H9 (cell line): ENCODE measurements at regions not wholly inside any gene's neighbourhood (a gene's known extent, or its start where the extent isn't known, plus 50 kb on each side); places are given as distances from the start of the nearest gene placed in this dataset.
A peak's percentile ranks its signal among the peaks of the same experiment; 100 is the strongest.

Experiments
- DNase-seq: peaks from one replicate; pipeline ENCODE4 v3.0.0-alpha.2; 2017
- H2AFZ ChIP-seq: one replicate; pipeline ENCODE4 v1.6.1; 2013; ENCODE audit warnings: mild to moderate bottlenecking, low read length, control low read depth, moderate library complexity
- H2AK5ac ChIP-seq: 2 replicates; pipeline ENCODE4 v1.6.1; 2013; ENCODE audit warnings: low read length, control low read depth, mixed read lengths; ENCODE audit not compliant: insufficient read length
- H2BK120ac ChIP-seq: one replicate; pipeline ENCODE4 v1.6.1; 2013; ENCODE audit warnings: low read depth, mild to moderate bottlenecking, low read length, control low read depth, inconsistent platforms; ENCODE audit not compliant: poor library complexity, severe bottlenecking
- H2BK12ac ChIP-seq: 2 replicates; pipeline ENCODE4 v1.6.1; 2013; ENCODE audit warnings: low read length, control low read depth, mixed read lengths, low read depth; ENCODE audit not compliant: insufficient read length
- H2BK15ac ChIP-seq: 2 replicates; pipeline ENCODE4 v1.6.1; 2013; ENCODE audit warnings: low read depth, low read length, control low read depth
- H2BK20ac ChIP-seq: one replicate; pipeline ENCODE4 v1.6.1; 2013; ENCODE audit warnings: low read depth, mild to moderate bottlenecking, low read length, control low read depth, inconsistent platforms; ENCODE audit not compliant: poor library complexity, severe bottlenecking
- H2BK5ac ChIP-seq: 2 replicates; pipeline ENCODE4 v1.6.1; 2013; ENCODE audit warnings: low read length, control low read depth, mixed read lengths; ENCODE audit not compliant: insufficient read length
- H3K14ac ChIP-seq: 2 replicates; pipeline ENCODE4 v1.6.1; 2013; ENCODE audit warnings: low read length, control low read depth; ENCODE audit not compliant: insufficient read depth
- H3K18ac ChIP-seq: 2 replicates; pipeline ENCODE4 v1.6.1; 2013; ENCODE audit warnings: low read depth, mild to moderate bottlenecking, mixed read lengths, low read length, control low read depth; ENCODE audit not compliant: insufficient read length
- H3K23ac ChIP-seq: 2 replicates; pipeline ENCODE4 v1.6.1; 2013; ENCODE audit warnings: low read length, control low read depth, mixed read lengths, low read depth; ENCODE audit not compliant: insufficient read length
- H3K23me2 ChIP-seq: 2 replicates; pipeline ENCODE4 v1.6.1; 2013; ENCODE audit warnings: low read depth, mild to moderate bottlenecking, mixed read lengths, low read length, control low read depth; ENCODE audit not compliant: insufficient read length, poor library complexity, severe bottlenecking
- H3K27ac ChIP-seq: 2 replicates; pipeline ENCODE4 v1.5.1; 2013; ENCODE audit warnings: low read length, control low read depth, mixed read lengths, low read depth; ENCODE audit not compliant: insufficient read length
- H3K27me3 ChIP-seq: 2 replicates; pipeline ENCODE4 v1.6.1; 2013; ENCODE audit warnings: low read length, control low read depth, inconsistent platforms; ENCODE audit not compliant: insufficient read depth
- H3K4ac ChIP-seq: 2 replicates; pipeline ENCODE4 v1.6.1; 2013; ENCODE audit warnings: low read depth, mild to moderate bottlenecking, control low read depth, inconsistent platforms, low read length, moderate library complexity
- H3K4me1 ChIP-seq: 2 replicates; pipeline ENCODE4 v1.6.1; 2013; ENCODE audit warnings: low read length, control low read depth, inconsistent platforms; ENCODE audit not compliant: insufficient read depth
- H3K4me2 ChIP-seq: 2 replicates; pipeline ENCODE4 v1.6.1; 2013; ENCODE audit warnings: low read length, control low read depth, mixed read lengths; ENCODE audit not compliant: insufficient read length, insufficient read depth
- H3K56ac ChIP-seq: 2 replicates; pipeline ENCODE4 v1.6.1; 2013; ENCODE audit warnings: low read depth, mild to moderate bottlenecking, mixed read lengths, low read length, control low read depth; ENCODE audit not compliant: insufficient read length
- H3K79me1 ChIP-seq: 2 replicates; pipeline ENCODE4 v1.6.1; 2013; ENCODE audit warnings: low read depth, mild to moderate bottlenecking, moderate library complexity, low read length, control low read depth, inconsistent platforms; ENCODE audit not compliant: insufficient read depth, poor library complexity, severe bottlenecking
- H3K79me2 ChIP-seq: 2 replicates; pipeline ENCODE4 v1.6.1; 2013; ENCODE audit warnings: low read length, control low read depth, inconsistent platforms; ENCODE audit not compliant: insufficient read depth
- H3K9ac ChIP-seq: 2 replicates; pipeline ENCODE4 v1.6.1; 2013; ENCODE audit warnings: low read length, control low read depth, mixed read lengths; ENCODE audit not compliant: insufficient read length; ENCODE audit errors: extremely low read depth
- H3K9me3 ChIP-seq: one replicate; pipeline ENCODE4 v1.6.1; 2013; ENCODE audit warnings: low read depth, low read length, inconsistent platforms; ENCODE audit not compliant: control insufficient read depth
- H3T11ph ChIP-seq: one replicate; pipeline ENCODE4 v1.6.1; 2013; ENCODE audit warnings: mild to moderate bottlenecking, low read length, control low read depth, inconsistent platforms
- H4K20me1 ChIP-seq: one replicate; pipeline ENCODE4 v1.6.1; 2013; ENCODE audit not compliant: control insufficient read depth, insufficient read length, insufficient read depth
- H4K5ac ChIP-seq: 2 replicates; pipeline ENCODE4 v1.6.1; 2013; ENCODE audit warnings: low read depth, mild to moderate bottlenecking, mixed read lengths, low read length, control low read depth; ENCODE audit not compliant: insufficient read length
- H4K8ac ChIP-seq: replicated peaks from 2 replicates; pipeline ENCODE4 v1.6.1; 2013; ENCODE audit warnings: low read length, control low read depth, mixed read lengths, low read depth; ENCODE audit not compliant: insufficient read length
- H4K91ac ChIP-seq: 2 replicates; pipeline ENCODE4 v1.6.1; 2013; ENCODE audit warnings: low read depth, mild to moderate bottlenecking, moderate library complexity, mixed read lengths, low read length, control low read depth; ENCODE audit not compliant: insufficient read length
- H3K27ac Mint-ChIP-seq, 3 experiments: 2 replicates in 2 of 3; 3 replicates in 1 of 3; pipeline ENCODE4 v1.8.0; 2020 to 2021; ENCODE audit warnings: mixed read lengths in 3 of 3, mild to moderate bottlenecking in 1 of 3, moderate library complexity in 1 of 3
- H3K27me3 Mint-ChIP-seq: 2 replicates; pipeline ENCODE4 v1.8.0; 2021; ENCODE audit warnings: low read depth, mild to moderate bottlenecking, moderate library complexity, mixed read lengths
- H3K36me3 Mint-ChIP-seq, 3 experiments: 2 replicates in 2 of 3; 3 replicates in 1 of 3; pipeline ENCODE4 v1.8.0; 2020 to 2021; ENCODE audit warnings: low read depth in 3 of 3, mixed read lengths in 3 of 3; ENCODE audit not compliant: insufficient read depth in 1 of 3
- H3K4me1 Mint-ChIP-seq, 2 experiments: 2 replicates each; pipeline ENCODE4 v1.8.0; 2020; ENCODE audit warnings: mixed read lengths in 2 of 2
- H3K4me3 Mint-ChIP-seq, 2 experiments: 2 replicates in 1 of 2; 3 replicates in 1 of 2; pipeline ENCODE4 v1.8.0; 2020 to 2021; ENCODE audit warnings: mild to moderate bottlenecking in 2 of 2, mixed read lengths in 2 of 2, moderate library complexity in 1 of 2
- H3K9me3 Mint-ChIP-seq, 2 experiments: 2 replicates in 1 of 2; 3 replicates in 1 of 2; pipeline ENCODE4 v1.8.0; 2020; ENCODE audit warnings: mild to moderate bottlenecking in 2 of 2, mixed read lengths in 2 of 2, moderate library complexity in 1 of 2
- WGBS: extraction: QIAGEN DNeasy Blood & Tissue Kit; methylation state at CpG from one replicate; pipeline ENCODE4 v1.1.7; 2013; ENCODE audit warnings: missing lambda C conversion rate, low lambda C conversion rate, mixed read lengths; ENCODE audit not compliant: insufficient read length; ENCODE audit errors: extremely low coverage; 5-methylcytosine and 5-hydroxymethylcytosine counted together
- TF ChIP-seq, protein P1 (sequence below): fragments of 200-600 bp; sonication (generic); conservative IDR thresholded peaks from 3 replicates; pipeline ENCODE4 v1.8.0; 2021; ENCODE audit warnings: antibody characterized with exemption, mild to moderate bottlenecking

DNA sequence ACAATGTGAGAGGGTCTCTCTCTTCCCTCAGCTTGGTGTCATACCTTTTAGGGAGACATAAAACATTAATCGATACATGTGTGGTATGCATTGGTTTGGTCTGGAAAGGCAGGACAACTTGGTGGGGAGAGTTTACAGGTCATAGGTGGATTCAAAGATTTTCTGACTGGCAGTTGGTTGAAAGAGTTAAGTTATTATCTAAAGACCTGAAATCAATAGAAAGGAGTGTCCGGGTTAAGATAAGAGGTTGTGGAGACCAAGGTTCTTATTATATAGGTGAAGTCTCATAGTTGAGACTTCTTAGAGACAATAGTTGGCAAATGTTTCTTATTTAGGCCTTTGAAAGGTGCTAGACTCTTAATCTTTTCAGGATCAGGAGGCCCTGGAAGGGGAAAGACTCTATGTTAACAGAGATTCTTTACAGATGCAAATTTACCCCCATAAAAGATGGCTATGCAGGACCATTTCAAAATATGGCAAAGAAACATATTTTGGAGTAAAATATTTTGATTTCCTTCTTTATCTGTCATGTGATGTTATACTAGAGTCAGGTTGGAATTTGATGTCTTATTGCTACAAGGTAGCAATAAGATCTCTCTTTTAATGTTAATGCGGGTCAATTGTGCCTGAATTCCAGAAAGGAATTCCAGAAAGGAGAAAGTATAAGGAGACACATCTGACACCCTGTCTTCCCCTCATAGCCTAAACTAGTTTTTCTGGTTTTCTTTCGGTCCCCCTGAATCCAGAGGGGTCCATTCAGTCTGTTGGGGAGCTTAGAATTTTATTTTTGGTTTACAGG lies 59.2 kb upstream of the RCBTB2 start:
- no peaks in the 10 kb centered on the region for H3K79me1 ChIP-seq
- H2BK120ac ChIP-seq, result no peak overlapping the region
- no peak overlapping the region for H3K9ac ChIP-seq
- no peaks in the 10 kb centered on the region for H3K9me3 ChIP-seq
- H3K23ac ChIP-seq, result no peak overlapping the region
- Mint-ChIP-seq H3K27ac (peak overlapping the region; percentile 2 to 91 (median 16); a peak in 4 of 7 replicates), H3K4me3 (no peak overlapping the region), H3K9me3 (peaks cover 13 to 16% of the 10 kb centered on the region in 2 experiments; a peak in 4 of 5 replicates), H3K36me3 (peaks cover 2 to 35% (median 3%) of the 10 kb centered on the region in 3 experiments; a peak in 5 of 7 replicates), H3K4me1 (peaks cover 51 to 53% of the 10 kb centered on the region in 2 experiments), H3K27me3 (no peaks in the 10 kb centered on the region)
- no peaks in the 10 kb centered on the region for H3K23me2 ChIP-seq
- no peak overlapping the region for H2BK20ac ChIP-seq
- H3T11ph ChIP-seq, result no peak overlapping the region
- no peak overlapping the region for H3K4ac ChIP-seq
- H4K5ac ChIP-seq, result no peak overlapping the region
- TF ChIP-seq, protein P1, sequence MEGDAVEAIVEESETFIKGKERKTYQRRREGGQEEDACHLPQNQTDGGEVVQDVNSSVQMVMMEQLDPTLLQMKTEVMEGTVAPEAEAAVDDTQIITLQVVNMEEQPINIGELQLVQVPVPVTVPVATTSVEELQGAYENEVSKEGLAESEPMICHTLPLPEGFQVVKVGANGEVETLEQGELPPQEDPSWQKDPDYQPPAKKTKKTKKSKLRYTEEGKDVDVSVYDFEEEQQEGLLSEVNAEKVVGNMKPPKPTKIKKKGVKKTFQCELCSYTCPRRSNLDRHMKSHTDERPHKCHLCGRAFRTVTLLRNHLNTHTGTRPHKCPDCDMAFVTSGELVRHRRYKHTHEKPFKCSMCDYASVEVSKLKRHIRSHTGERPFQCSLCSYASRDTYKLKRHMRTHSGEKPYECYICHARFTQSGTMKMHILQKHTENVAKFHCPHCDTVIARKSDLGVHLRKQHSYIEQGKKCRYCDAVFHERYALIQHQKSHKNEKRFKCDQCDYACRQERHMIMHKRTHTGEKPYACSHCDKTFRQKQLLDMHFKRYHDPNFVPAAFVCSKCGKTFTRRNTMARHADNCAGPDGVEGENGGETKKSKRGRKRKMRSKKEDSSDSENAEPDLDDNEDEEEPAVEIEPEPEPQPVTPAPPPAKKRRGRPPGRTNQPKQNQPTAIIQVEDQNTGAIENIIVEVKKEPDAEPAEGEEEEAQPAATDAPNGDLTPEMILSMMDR, result no peak
- no peak overlapping the region for H4K8ac ChIP-seq
- no peaks in the 10 kb centered on the region for H3K27me3 ChIP-seq
- no peak overlapping the region for H2AK5ac ChIP-seq
- no peak overlapping the region for H3K56ac ChIP-seq
- no peak overlapping the region for H3K18ac ChIP-seq
- no peak for DNase-seq
- no peak overlapping the region for H2BK15ac ChIP-seq
- H3K4me1 ChIP-seq, result peaks cover 16% of the 10 kb centered on the region; the same call in 1 of the 2 replicates
- H2BK12ac ChIP-seq, result no peak overlapping the region
- H3K4me2 ChIP-seq, result no peak overlapping the region
- no peak overlapping the region for H4K91ac ChIP-seq
- no peaks in the 10 kb centered on the region for H3K79me2 ChIP-seq
- no peaks in the 10 kb centered on the region for H4K20me1 ChIP-seq
- H2BK5ac ChIP-seq, result no peak overlapping the region
- H2AFZ ChIP-seq, result no peak overlapping the region
- no peak overlapping the region for H3K14ac ChIP-seq
- WGBS, result no CpG with 5 or more reads among the region's 4 CpGs
- H3K27ac ChIP-seq, result no peak overlapping the region
